ENCODE measurements at regions not wholly inside any gene's neighbourhood (a gene's known extent, or its start where the extent isn't known, plus 50 kb on each side); places are given as distances from the start of the nearest gene placed in this dataset.

GRCh38 chr1:239232921-239233320 is 153.4 kb upstream of the CHRM3 start:
- DNase-seq (ENCODE audit: low read depth in 4 of 6, low spot score in 6 of 6) = no peak
- H3K27me3 ChIP-seq (ENCODE audit: control insufficient read depth, insufficient read depth, low read length) = no peaks in the 10 kb centered on the region
- no peaks in the 10 kb centered on the region for H3K4me1 ChIP-seq (ENCODE audit: control insufficient read depth, insufficient read depth, low read length)
- no peak overlapping the region for H3K4me3 ChIP-seq (ENCODE audit: low read depth, low read length)
- no peaks in the 10 kb centered on the region for H3K9me3 ChIP-seq (ENCODE audit: control insufficient read depth, insufficient read depth, low read length)
- no CpG with 5 or more reads among the region's 2 CpGs for WGBS (ENCODE audit: insufficient coverage)
- H3K36me3 ChIP-seq (ENCODE audit: control insufficient read depth, insufficient read depth, low read length) = no peaks in the 10 kb centered on the region
- H3K27ac ChIP-seq (ENCODE audit: low read depth, low read length) = no peak overlapping the region

GRCh38 chr1:239228451-239228850 is 157.9 kb upstream of the CHRM3 start:
- Histone ChIP-seq H3K9me3 (ENCODE audit: control insufficient read depth, insufficient read depth, low read length) (peaks cover 2% of the 10 kb centered on the region), H3K36me3 (ENCODE audit: control insufficient read depth, insufficient read depth, low read length) (no peaks in the 10 kb centered on the region), H3K4me3 (ENCODE audit: low read depth, low read length) (no peak overlapping the region), H3K27ac (ENCODE audit: low read depth, low read length) (no peak overlapping the region), H3K27me3 (ENCODE audit: control insufficient read depth, insufficient read depth, low read length) (no peaks in the 10 kb centered on the region), H3K4me1 (ENCODE audit: control insufficient read depth, insufficient read depth, low read length) (no peaks in the 10 kb centered on the region)
- no peak for DNase-seq (ENCODE audit: low read depth in 4 of 6, low spot score in 6 of 6)

- Histone ChIP-seq H3K4me1 (ENCODE audit: control insufficient read depth, insufficient read depth, low read length) (no peaks in the 10 kb centered on the region), H3K27me3 (ENCODE audit: control insufficient read depth, insufficient read depth, low read length) (no peaks in the 10 kb centered on the region), H3K9me3 (ENCODE audit: control insufficient read depth, insufficient read depth, low read length) (peaks cover 5% of the 10 kb centered on the region), H3K36me3 (ENCODE audit: control insufficient read depth, insufficient read depth, low read length) (no peaks in the 10 kb centered on the region), H3K4me3 (ENCODE audit: low read depth, low read length) (no peak overlapping the region), H3K27ac (ENCODE audit: low read depth, low read length) (no peak overlapping the region)
- whole genome bisulfite sequencing (ENCODE audit: insufficient coverage) = no CpG with 5 or more reads among the region's 2 CpGs
- DNase-seq (ENCODE audit: low read depth in 4 of 6, low spot score in 6 of 6) = no peak
Measured at GRCh38 chr1:239225396-239225795, 161.0 kb upstream of the CHRM3 start.

GRCh38 chr1:239224100-239224499 is 162.3 kb upstream of the CHRM3 start:
- WGBS (ENCODE audit: insufficient coverage) = no CpG with 5 or more reads among the region's 2 CpGs
- H3K27me3 ChIP-seq (ENCODE audit: control insufficient read depth, insufficient read depth, low read length) = no peaks in the 10 kb centered on the region
- no peak overlapping the region for H3K4me3 ChIP-seq (ENCODE audit: low read depth, low read length)
- H3K27ac ChIP-seq (ENCODE audit: low read depth, low read length) = no peak overlapping the region
- no peak for DNase-seq (ENCODE audit: low read depth in 4 of 6, low spot score in 6 of 6)
- peaks cover 5% of the 10 kb centered on the region for H3K9me3 ChIP-seq (ENCODE audit: control insufficient read depth, insufficient read depth, low read length)
- H3K36me3 ChIP-seq (ENCODE audit: control insufficient read depth, insufficient read depth, low read length) = no peaks in the 10 kb centered on the region
- no peaks in the 10 kb centered on the region for H3K4me1 ChIP-seq (ENCODE audit: control insufficient read depth, insufficient read depth, low read length)

- DNase-seq (ENCODE audit: low read depth in 4 of 6, low spot score in 6 of 6) = no peak
- Histone ChIP-seq H3K4me3 (ENCODE audit: low read depth, low read length) (no peak overlapping the region), H3K4me1 (ENCODE audit: control insufficient read depth, insufficient read depth, low read length) (no peaks in the 10 kb centered on the region), H3K27ac (ENCODE audit: low read depth, low read length) (no peak overlapping the region), H3K36me3 (ENCODE audit: control insufficient read depth, insufficient read depth, low read length) (no peaks in the 10 kb centered on the region), H3K9me3 (ENCODE audit: control insufficient read depth, insufficient read depth, low read length) (peaks cover 5% of the 10 kb centered on the region), H3K27me3 (ENCODE audit: control insufficient read depth, insufficient read depth, low read length) (no peaks in the 10 kb centered on the region)
- no CpG with 5 or more reads among the region's 1 CpG for WGBS (ENCODE audit: insufficient coverage)
Measured at GRCh38 chr1:239222999-239223398, 163.4 kb upstream of the CHRM3 start.

GRCh38 chr1:239221656-239222055 is 164.7 kb upstream of the CHRM3 start:
- H3K4me3 ChIP-seq (ENCODE audit: low read depth, low read length) = no peak overlapping the region
- H3K4me1 ChIP-seq (ENCODE audit: control insufficient read depth, insufficient read depth, low read length) = no peaks in the 10 kb centered on the region
- DNase-seq (ENCODE audit: low read depth in 4 of 6, low spot score in 6 of 6) = no peak
- H3K9me3 ChIP-seq (ENCODE audit: control insufficient read depth, insufficient read depth, low read length) = peaks cover 5% of the 10 kb centered on the region
- H3K27me3 ChIP-seq (ENCODE audit: control insufficient read depth, insufficient read depth, low read length) = no peaks in the 10 kb centered on the region
- WGBS (ENCODE audit: insufficient coverage) = no CpG with 5 or more reads among the region's 2 CpGs
- no peak overlapping the region for H3K27ac ChIP-seq (ENCODE audit: low read depth, low read length)
- no peaks in the 10 kb centered on the region for H3K36me3 ChIP-seq (ENCODE audit: control insufficient read depth, insufficient read depth, low read length)

GRCh38 chr1:239219679-239220078 is 166.7 kb upstream of the CHRM3 start:
- no CpG with 5 or more reads among the region's 2 CpGs for WGBS (ENCODE audit: insufficient coverage)
- no peak for DNase-seq (ENCODE audit: low read depth in 4 of 6, low spot score in 6 of 6)
- Histone ChIP-seq H3K4me3 (ENCODE audit: low read depth, low read length) (no peak overlapping the region), H3K36me3 (ENCODE audit: control insufficient read depth, insufficient read depth, low read length) (no peaks in the 10 kb centered on the region), H3K9me3 (ENCODE audit: control insufficient read depth, insufficient read depth, low read length) (peaks cover 3% of the 10 kb centered on the region), H3K27me3 (ENCODE audit: control insufficient read depth, insufficient read depth, low read length) (no peaks in the 10 kb centered on the region), H3K27ac (ENCODE audit: low read depth, low read length) (no peak overlapping the region), H3K4me1 (ENCODE audit: control insufficient read depth, insufficient read depth, low read length) (no peaks in the 10 kb centered on the region)

- WGBS (ENCODE audit: insufficient coverage) = 100% methylated on average over 1 of the region's 1 CpG
- Histone ChIP-seq H3K27me3 (ENCODE audit: control insufficient read depth, insufficient read depth, low read length) (no peaks in the 10 kb centered on the region), H3K9me3 (ENCODE audit: control insufficient read depth, insufficient read depth, low read length) (peaks cover 3% of the 10 kb centered on the region), H3K4me3 (ENCODE audit: low read depth, low read length) (no peak overlapping the region), H3K4me1 (ENCODE audit: control insufficient read depth, insufficient read depth, low read length) (no peaks in the 10 kb centered on the region), H3K36me3 (ENCODE audit: control insufficient read depth, insufficient read depth, low read length) (no peaks in the 10 kb centered on the region), H3K27ac (ENCODE audit: low read depth, low read length) (no peak overlapping the region)
- DNase-seq (ENCODE audit: low read depth in 4 of 6, low spot score in 6 of 6) = peak in 1 of 6 donors; percentile 29
Measured at GRCh38 chr1:239218301-239218700, 168.1 kb upstream of the CHRM3 start.

- WGBS (ENCODE audit: insufficient coverage) = 33% methylated on average over 2 of the region's 10 CpGs
- no peak overlapping the region for H3K27ac ChIP-seq (ENCODE audit: low read depth, low read length)
- H3K9me3 ChIP-seq (ENCODE audit: control insufficient read depth, insufficient read depth, low read length) = no peaks in the 10 kb centered on the region
- H3K4me1 ChIP-seq (ENCODE audit: control insufficient read depth, insufficient read depth, low read length) = no peaks in the 10 kb centered on the region
- H3K36me3 ChIP-seq (ENCODE audit: control insufficient read depth, insufficient read depth, low read length) = no peaks in the 10 kb centered on the region
- DNase-seq (ENCODE audit: low read depth in 4 of 6, low spot score in 6 of 6) = peak in 2 of 6 donors; percentile 57 to 63
- no peak overlapping the region for H3K4me3 ChIP-seq (ENCODE audit: low read depth, low read length)
- H3K27me3 ChIP-seq (ENCODE audit: control insufficient read depth, insufficient read depth, low read length) = no peaks in the 10 kb centered on the region
Measured at GRCh38 chr1:239212811-239213220, 173.6 kb upstream of the CHRM3 start.

- Histone ChIP-seq H3K9me3 (ENCODE audit: control insufficient read depth, insufficient read depth, low read length) (no peaks in the 10 kb centered on the region), H3K27me3 (ENCODE audit: control insufficient read depth, insufficient read depth, low read length) (no peaks in the 10 kb centered on the region), H3K36me3 (ENCODE audit: control insufficient read depth, insufficient read depth, low read length) (no peaks in the 10 kb centered on the region), H3K4me3 (ENCODE audit: low read depth, low read length) (no peak overlapping the region), H3K27ac (ENCODE audit: low read depth, low read length) (no peak overlapping the region), H3K4me1 (ENCODE audit: control insufficient read depth, insufficient read depth, low read length) (no peaks in the 10 kb centered on the region)
- WGBS (ENCODE audit: insufficient coverage) = no CpG with 5 or more reads among the region's 1 CpG
- DNase-seq (ENCODE audit: low read depth in 4 of 6, low spot score in 6 of 6) = peak in 3 of 6 donors; percentile 19 to 95 (median 80)
Measured at GRCh38 chr1:239209591-239209990, 176.8 kb upstream of the CHRM3 start.
